ENCODE measurements at regions not wholly inside any gene's neighbourhood (a gene's known extent, or its start where the extent isn't known, plus 50 kb on each side); places are given as distances from the start of the nearest gene placed in this dataset.
"Not testable (repeated sequence)": the region's sequence is repeated elsewhere in the genome, so short reads cannot be mapped to it uniquely, and the experiment has no call there.

DNA sequence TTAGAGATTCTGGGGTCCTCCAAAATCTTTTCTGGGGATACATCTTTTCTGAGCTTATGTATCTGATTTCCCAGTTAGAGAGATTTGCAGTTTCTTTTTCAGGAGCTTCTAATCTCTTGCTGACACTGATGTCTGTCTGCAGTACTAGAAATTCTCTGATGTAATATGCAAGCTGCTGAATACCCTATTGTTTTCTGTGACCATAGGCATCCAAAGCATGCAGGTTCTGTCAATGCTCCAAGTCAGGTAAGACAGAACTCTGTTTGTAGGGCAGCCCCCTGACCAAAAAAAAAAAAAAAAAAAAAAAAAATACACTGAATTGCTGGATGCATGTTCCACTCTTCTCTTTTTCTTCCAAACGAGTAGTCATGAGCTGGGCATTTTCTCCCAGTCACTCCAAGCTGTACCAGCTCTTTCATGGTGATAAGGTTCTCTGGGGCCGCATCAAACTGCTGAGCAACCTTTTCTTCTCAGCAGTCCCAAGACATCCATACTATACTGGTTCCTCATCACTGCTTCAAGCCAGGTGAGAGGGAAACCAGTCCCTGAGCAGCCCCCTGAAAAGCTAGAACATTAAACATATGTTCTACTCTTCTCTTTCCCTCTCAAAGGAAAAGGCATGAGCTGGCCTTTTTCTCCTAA lies 354.9 kb upstream of the ANKRD20A1 start:
- not testable (repeated sequence) for H3K9me3 ChIP-seq (ENCODE audit: severe bottlenecking); H3K4me3 ChIP-seq (ENCODE audit: severe bottlenecking); H3K4me1 ChIP-seq (ENCODE audit: insufficient read depth, poor library complexity, severe bottlenecking); H3K27me3 ChIP-seq (ENCODE audit: insufficient read depth, poor library complexity, severe bottlenecking); H3K36me3 ChIP-seq (ENCODE audit: low read depth); DNase-seq (ENCODE audit: low spot score); H3K27ac ChIP-seq (ENCODE audit: poor library complexity, severe bottlenecking); ATAC-seq (ENCODE audit: low read depth)

DNA sequence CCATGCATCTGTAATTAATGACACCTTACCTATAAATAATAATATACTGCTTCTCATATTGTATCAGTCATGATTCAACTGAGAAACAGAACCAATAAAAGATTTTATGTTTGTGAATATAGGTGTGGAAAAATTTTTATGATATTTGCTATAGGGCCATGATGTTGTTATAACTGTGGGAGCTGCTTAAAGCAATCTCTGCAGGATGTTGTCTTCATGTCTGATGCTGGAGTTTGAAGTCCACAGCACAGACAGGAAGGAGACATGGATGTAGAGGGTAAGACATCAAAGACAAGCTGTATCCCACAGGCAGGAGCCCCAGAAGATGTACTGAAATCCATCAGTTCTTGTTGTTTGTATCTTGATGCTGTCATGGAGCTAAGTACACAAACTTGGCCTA lies 366.7 kb upstream of the ANKRD20A1 start:
- H3K9me3 ChIP-seq (ENCODE audit: severe bottlenecking); H3K27ac ChIP-seq (ENCODE audit: poor library complexity, severe bottlenecking); H3K27me3 ChIP-seq (ENCODE audit: insufficient read depth, poor library complexity, severe bottlenecking); H3K4me1 ChIP-seq (ENCODE audit: insufficient read depth, poor library complexity, severe bottlenecking); DNase-seq (ENCODE audit: low spot score); H3K4me3 ChIP-seq (ENCODE audit: severe bottlenecking); H3K36me3 ChIP-seq (ENCODE audit: low read depth); ATAC-seq (ENCODE audit: low read depth): not testable (repeated sequence)

DNA sequence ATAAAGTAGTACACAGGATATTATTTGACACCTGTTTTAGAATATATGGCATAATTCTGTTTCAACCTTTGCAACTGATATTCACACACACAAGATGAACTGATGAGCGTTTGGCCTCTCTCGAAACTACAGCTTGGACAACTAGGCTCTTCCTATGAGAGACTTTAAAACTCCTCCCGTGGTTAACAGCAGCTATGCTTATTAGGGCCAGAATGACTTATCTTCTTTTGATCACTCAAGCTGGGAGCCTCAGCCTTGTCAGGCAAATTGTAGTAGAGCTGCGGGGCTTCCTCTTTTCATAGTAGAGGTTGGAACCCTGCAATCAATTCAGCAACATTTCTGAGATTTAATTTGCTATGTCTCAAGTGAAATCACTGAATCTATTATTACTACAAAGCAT lies 381.3 kb upstream of the ANKRD20A1 start:
- DNase-seq (ENCODE audit: low spot score); H3K36me3 ChIP-seq (ENCODE audit: low read depth): not testable (repeated sequence)

DNA sequence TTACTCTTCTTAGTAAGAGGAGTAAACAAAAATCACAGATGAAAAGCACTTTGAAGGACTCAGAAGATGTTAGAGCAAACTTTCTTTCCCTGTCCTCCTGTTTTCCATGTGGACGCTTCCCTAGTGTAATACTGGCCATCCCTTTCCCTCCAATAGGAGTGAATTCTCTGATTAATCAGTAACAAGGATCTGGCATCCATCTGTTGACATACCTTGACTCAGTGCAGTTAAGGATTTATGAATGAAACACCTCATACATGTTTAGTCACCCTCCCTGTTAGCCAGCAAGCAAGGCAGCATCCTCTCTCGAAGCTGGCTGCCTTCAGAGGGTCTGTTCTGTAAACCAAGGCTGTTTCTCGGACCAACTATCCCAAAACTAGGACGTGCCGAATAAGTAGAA lies 388.0 kb upstream of the ANKRD20A1 start:
- H3K27ac ChIP-seq (ENCODE audit: poor library complexity, severe bottlenecking); H3K9me3 ChIP-seq (ENCODE audit: severe bottlenecking); H3K4me3 ChIP-seq (ENCODE audit: severe bottlenecking); H3K27me3 ChIP-seq (ENCODE audit: insufficient read depth, poor library complexity, severe bottlenecking); H3K36me3 ChIP-seq (ENCODE audit: low read depth); H3K4me1 ChIP-seq (ENCODE audit: insufficient read depth, poor library complexity, severe bottlenecking); DNase-seq (ENCODE audit: low spot score): not testable (repeated sequence)
- peak; percentile 96 for ATAC-seq (ENCODE audit: low read depth)

More for the DNA sequence above, 381.3 kb upstream of the ANKRD20A1 start:
- H3K27ac ChIP-seq (ENCODE audit: poor library complexity, severe bottlenecking); H3K9me3 ChIP-seq (ENCODE audit: severe bottlenecking); H3K4me1 ChIP-seq (ENCODE audit: insufficient read depth, poor library complexity, severe bottlenecking); H3K4me3 ChIP-seq (ENCODE audit: severe bottlenecking); ATAC-seq (ENCODE audit: low read depth); H3K27me3 ChIP-seq (ENCODE audit: insufficient read depth, poor library complexity, severe bottlenecking): not testable (repeated sequence)

DNA sequence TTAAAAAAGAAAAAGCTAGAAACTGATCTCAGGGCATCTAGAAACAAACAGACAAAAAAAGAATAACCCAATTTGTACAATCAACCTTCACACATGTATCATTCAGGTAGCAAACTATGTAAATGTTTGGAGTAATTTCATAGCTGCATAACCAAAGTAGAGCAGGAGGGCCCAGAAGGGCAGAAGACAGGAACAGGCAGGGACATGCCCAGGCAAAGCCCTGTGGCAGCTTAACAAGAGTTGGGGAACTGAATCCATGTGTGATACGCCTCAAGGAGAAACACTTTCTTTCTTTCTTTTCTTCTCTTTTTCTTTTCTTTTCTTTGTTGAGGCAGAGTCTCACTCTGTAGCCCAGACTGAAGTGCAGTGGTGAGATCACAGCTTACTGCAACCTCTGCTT lies 390.4 kb upstream of the ANKRD20A1 start:
- DNase-seq (ENCODE audit: low spot score); H3K27ac ChIP-seq (ENCODE audit: poor library complexity, severe bottlenecking); H3K27me3 ChIP-seq (ENCODE audit: insufficient read depth, poor library complexity, severe bottlenecking); H3K4me3 ChIP-seq (ENCODE audit: severe bottlenecking); H3K4me1 ChIP-seq (ENCODE audit: insufficient read depth, poor library complexity, severe bottlenecking); H3K36me3 ChIP-seq (ENCODE audit: low read depth); H3K9me3 ChIP-seq (ENCODE audit: severe bottlenecking): not testable (repeated sequence)
- ATAC-seq (ENCODE audit: low read depth) = peak; percentile 83

DNA sequence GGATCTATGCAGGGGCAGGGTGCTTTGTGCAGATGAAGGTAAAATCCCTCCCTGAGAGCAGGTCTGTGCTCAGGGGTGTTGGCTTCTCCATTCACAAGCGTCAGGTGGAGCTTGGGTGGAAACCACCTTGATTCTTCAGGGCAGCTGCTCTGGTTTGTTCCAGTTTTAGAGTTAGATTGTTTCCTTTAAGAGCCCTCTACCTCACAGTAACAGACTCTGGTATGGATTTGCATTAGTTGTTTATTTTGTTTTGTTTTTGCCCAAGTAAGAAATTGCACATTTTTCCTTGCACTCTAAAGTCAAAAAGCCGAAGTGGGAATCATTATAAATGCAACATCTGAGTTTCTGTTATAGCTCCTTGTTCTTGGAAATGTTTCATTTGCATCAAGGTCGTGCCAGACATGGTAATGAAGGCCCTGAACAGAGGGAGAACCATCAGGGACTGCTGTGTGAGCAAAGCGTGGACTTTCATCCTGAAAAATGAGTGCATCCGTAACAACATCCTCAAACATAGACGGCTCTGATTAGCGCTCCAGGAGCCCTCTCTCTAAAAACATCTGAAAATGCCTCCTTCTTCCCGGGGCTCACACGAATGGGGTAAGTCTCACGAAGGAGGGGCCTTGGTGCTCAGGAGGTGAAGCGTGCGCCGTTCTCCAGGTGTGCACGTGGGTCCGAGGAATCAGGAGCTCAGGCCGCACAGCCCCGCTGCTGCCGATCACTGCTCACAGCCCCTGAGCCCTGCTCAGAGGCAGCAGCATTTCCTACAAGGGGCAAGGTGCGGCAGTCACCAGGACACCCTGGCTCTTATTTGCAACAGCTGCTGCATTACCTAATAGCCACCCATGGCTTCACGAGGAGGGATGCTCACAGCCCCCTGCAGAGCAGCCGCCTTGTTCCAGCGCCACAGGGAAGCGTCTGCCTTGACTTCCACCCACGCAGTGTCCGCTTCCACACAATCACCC lies 396.7 kb upstream of the ANKRD20A1 start:
- not testable (repeated sequence) for H3K27me3 ChIP-seq (ENCODE audit: insufficient read depth, poor library complexity, severe bottlenecking); DNase-seq (ENCODE audit: low spot score); H3K36me3 ChIP-seq (ENCODE audit: low read depth); H3K4me3 ChIP-seq (ENCODE audit: severe bottlenecking); ATAC-seq (ENCODE audit: low read depth); H3K4me1 ChIP-seq (ENCODE audit: insufficient read depth, poor library complexity, severe bottlenecking); H3K9me3 ChIP-seq (ENCODE audit: severe bottlenecking); H3K27ac ChIP-seq (ENCODE audit: poor library complexity, severe bottlenecking)

DNA sequence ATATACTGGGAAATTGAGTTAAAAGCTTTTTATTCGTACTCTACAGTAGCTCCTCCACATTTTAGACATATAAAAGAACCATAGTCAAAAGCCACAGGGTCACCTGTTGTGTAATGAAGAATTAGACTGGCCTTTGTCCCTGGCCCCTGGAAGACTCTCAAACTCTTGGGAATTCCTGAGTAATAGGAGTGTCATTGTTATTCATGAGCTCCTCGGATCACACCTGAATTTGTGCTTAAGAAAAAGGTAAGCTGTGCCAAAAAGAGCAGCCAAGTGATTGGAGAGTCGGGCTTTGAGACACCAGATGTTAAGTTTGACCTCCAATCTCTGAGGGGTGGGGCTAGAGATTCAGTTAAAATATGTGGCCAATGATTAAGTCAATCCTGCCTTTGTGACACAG lies 405.8 kb upstream of the ANKRD20A1 start:
- DNase-seq (ENCODE audit: low spot score); H3K27me3 ChIP-seq (ENCODE audit: insufficient read depth, poor library complexity, severe bottlenecking); H3K9me3 ChIP-seq (ENCODE audit: severe bottlenecking); H3K4me1 ChIP-seq (ENCODE audit: insufficient read depth, poor library complexity, severe bottlenecking); H3K27ac ChIP-seq (ENCODE audit: poor library complexity, severe bottlenecking); H3K36me3 ChIP-seq (ENCODE audit: low read depth); H3K4me3 ChIP-seq (ENCODE audit: severe bottlenecking): not testable (repeated sequence)
- ATAC-seq (ENCODE audit: low read depth) = peak; percentile 36; the same call in 2 of the 3 replicates

DNA sequence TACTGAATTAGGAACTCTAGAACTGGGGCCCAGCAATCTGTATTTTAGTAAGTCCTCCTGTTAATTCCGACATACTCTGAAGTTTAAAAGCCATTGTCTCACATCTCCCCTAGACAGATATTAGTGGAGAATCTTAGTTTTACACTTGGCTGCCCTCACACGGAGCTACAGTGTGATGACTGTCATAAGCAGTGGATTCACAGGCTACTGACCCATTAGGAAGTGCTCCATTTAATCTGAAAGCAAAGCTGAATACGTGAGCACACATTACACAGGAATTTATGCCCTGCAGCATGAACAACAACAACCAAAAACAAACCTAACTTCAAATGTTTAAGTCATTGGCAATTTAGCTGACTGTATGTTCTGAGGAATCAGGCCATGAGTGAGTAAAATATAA lies 416.4 kb upstream of the ANKRD20A1 start:
- H3K36me3 ChIP-seq (ENCODE audit: low read depth); H3K4me3 ChIP-seq (ENCODE audit: severe bottlenecking); H3K27me3 ChIP-seq (ENCODE audit: insufficient read depth, poor library complexity, severe bottlenecking); DNase-seq (ENCODE audit: low spot score); H3K27ac ChIP-seq (ENCODE audit: poor library complexity, severe bottlenecking); H3K9me3 ChIP-seq (ENCODE audit: severe bottlenecking); H3K4me1 ChIP-seq (ENCODE audit: insufficient read depth, poor library complexity, severe bottlenecking): not testable (repeated sequence)
- ATAC-seq (ENCODE audit: low read depth) = 0 out of 3 replicates have a peak, but pooled peaks have one; percentile 29

DNA sequence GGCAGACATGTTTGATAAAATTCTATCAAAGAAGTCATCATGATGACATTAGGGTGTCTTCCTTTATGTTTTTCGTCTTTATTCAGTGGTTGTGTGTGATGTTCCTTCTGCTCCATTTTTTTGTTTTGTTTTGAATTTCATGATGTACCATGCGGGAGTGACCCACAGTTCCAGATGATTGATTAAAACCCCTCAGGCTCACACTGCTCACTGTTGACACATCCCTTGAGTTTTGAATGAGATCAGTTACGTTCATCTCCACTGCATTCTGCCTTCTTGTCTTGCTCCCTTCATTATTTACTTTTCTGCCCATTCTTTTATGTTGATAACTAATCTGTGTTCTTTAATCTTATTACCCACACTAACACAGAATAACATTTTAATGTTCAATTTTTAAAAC lies 421.7 kb upstream of the ANKRD20A1 start:
- not testable (repeated sequence) for H3K9me3 ChIP-seq (ENCODE audit: severe bottlenecking); ATAC-seq (ENCODE audit: low read depth); H3K4me3 ChIP-seq (ENCODE audit: severe bottlenecking); H3K27ac ChIP-seq (ENCODE audit: poor library complexity, severe bottlenecking); H3K36me3 ChIP-seq (ENCODE audit: low read depth); H3K4me1 ChIP-seq (ENCODE audit: insufficient read depth, poor library complexity, severe bottlenecking); H3K27me3 ChIP-seq (ENCODE audit: insufficient read depth, poor library complexity, severe bottlenecking); DNase-seq (ENCODE audit: low spot score)

DNA sequence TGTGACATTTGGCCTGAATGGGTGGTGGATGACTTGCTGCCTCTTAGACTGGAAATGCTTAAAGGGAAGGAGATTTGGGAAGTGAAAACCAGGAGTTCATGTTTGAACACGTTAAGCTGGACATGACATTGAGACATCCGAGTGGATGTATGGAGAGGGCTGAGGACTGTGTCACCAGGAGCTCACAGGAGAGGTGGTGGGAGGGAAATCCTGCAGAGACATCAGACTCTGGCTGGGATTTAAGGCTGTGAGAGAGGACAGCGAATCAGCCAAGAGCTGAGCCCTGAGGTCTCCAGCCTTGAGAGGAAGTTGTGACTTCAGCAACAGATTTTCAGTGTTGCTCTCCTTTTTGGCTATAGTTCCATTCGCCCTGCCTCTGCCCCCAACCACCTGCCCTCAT lies 432.5 kb upstream of the SPATA31A3 start:
- ATAC-seq (ENCODE audit: low read depth); H3K9me3 ChIP-seq (ENCODE audit: severe bottlenecking); H3K27ac ChIP-seq (ENCODE audit: poor library complexity, severe bottlenecking); H3K36me3 ChIP-seq (ENCODE audit: low read depth); H3K4me3 ChIP-seq (ENCODE audit: severe bottlenecking); DNase-seq (ENCODE audit: low spot score); H3K4me1 ChIP-seq (ENCODE audit: insufficient read depth, poor library complexity, severe bottlenecking); H3K27me3 ChIP-seq (ENCODE audit: insufficient read depth, poor library complexity, severe bottlenecking): not testable (repeated sequence)

DNA sequence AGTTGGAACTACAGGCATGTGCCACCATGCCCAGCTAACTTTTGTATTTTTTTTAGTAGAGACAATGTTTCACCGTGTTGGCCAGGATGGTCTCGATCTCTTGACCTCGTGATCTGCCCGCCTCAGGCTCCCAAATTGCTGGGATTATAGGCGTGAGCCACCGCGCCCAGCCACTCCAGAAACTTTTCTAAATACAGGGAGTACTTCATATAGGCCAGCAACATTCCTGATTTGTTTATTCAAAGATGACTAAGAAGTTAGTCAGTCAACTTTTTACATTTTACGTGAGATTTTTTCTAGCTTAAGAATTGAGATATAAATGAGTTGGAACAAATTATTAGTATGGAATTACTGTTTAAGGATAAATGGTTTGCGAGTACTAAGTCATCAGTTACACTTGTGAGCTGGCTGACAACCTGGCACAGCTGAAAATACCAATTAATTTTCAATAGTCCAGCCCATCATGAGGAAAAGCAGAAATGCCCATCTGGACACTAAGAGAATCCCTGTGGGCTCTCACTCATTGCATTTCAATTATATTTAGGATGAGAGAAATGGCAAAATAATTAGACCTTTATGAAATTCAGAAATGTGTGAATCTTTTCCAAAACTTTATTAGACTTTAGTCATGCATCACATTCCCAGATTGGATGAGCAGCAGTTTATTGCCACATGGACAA lies 430.8 kb upstream of the SPATA31A3 start:
- peak; percentile 93 for ATAC-seq (ENCODE audit: low read depth)

More for the DNA sequence above, 430.8 kb upstream of the SPATA31A3 start:
- not testable (repeated sequence) for H3K27me3 ChIP-seq (ENCODE audit: insufficient read depth, poor library complexity, severe bottlenecking); H3K9me3 ChIP-seq (ENCODE audit: severe bottlenecking); H3K27ac ChIP-seq (ENCODE audit: poor library complexity, severe bottlenecking); H3K4me3 ChIP-seq (ENCODE audit: severe bottlenecking); H3K36me3 ChIP-seq (ENCODE audit: low read depth); H3K4me1 ChIP-seq (ENCODE audit: insufficient read depth, poor library complexity, severe bottlenecking); DNase-seq (ENCODE audit: low spot score)

Data from RWPE2 (cell line).